ENCODE measurements at regions not wholly inside any gene's neighbourhood (a gene's known extent, or its start where the extent isn't known, plus 50 kb on each side); places are given as distances from the start of the nearest gene placed in this dataset.
"Not testable (repeated sequence)": the region's sequence is repeated elsewhere in the genome, so short reads cannot be mapped to it uniquely, and the experiment has no call there.

DNA sequence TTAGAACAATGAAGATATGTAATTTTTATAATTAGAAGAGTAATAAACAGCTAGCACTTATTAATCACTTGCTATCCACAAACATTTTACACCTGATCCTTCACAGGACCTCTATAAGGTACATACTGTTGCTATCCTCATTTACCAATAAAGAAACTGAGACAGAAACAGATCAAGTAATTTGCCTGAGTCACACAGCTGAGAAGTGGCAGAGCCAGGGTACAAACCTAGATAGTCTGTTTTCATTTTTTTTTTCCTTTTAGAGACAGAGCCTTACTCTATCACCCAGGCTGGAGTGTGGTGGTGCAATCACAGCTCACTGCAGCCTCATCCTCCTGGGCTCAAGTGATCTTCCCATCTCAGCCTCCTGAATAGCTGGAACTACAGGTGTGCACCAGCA, 71.8 kb upstream of the PTH start:
- peaks cover 9% of the 10 kb centered on the region for H3K9me3 Mint-ChIP-seq (ENCODE audit: low read depth)
- peaks cover 2% of the 10 kb centered on the region for H3K4me1 Mint-ChIP-seq (ENCODE audit: low read depth)
- DNase-seq (ENCODE audit: low spot score, unreplicated experiment) = no peak
- H3K4me3 Mint-ChIP-seq (ENCODE audit: low read depth) = no peak overlapping the region
- H3K27ac Mint-ChIP-seq = no peak overlapping the region
- no peaks in the 10 kb centered on the region for H3K27me3 Mint-ChIP-seq
- no peaks in the 10 kb centered on the region for H3K36me3 Mint-ChIP-seq (ENCODE audit: insufficient read depth)
- TF ChIP-seq CTCF (IDR thresholded peaks at IDR 0.05; ENCODE audit: unreplicated experiment) = no peak

GRCh38 chr11:13561860-13562259, 66.1 kb upstream of the PTH start:
- DNase-seq (ENCODE audit: low spot score, unreplicated experiment) = no peak
- Mint-ChIP-seq H3K27me3 (no peaks in the 10 kb centered on the region), H3K27ac (no peak overlapping the region), H3K9me3 (ENCODE audit: low read depth) (peaks cover 24% of the 10 kb centered on the region), H3K36me3 (ENCODE audit: insufficient read depth) (no peaks in the 10 kb centered on the region), H3K4me3 (ENCODE audit: low read depth) (no peak overlapping the region), H3K4me1 (ENCODE audit: low read depth) (no peaks in the 10 kb centered on the region)
- no peak for TF ChIP-seq CTCF (IDR thresholded peaks at IDR 0.05; ENCODE audit: unreplicated experiment)

DNA sequence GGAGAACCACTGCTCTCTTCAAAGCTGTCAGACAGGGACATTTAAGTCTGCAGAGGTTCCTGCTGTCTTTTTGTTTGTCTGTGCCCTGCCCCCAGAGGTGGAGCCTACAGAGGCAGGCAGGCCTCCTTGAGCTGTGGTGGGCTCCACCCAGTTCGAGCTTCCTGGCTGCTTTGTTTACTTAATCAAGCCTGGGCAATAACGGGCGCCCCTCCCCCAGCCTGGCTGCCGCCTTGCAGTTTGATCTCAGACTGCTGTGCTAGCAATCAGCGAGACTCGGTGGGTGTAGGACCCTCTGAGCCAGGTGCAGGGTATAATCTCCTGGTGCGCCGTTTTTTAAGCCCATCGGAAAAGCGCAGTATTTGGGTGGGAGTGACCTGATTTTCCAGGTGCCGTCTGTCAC, 64.5 kb upstream of the PTH start:
- H3K4me1 Mint-ChIP-seq (ENCODE audit: low read depth); H3K27ac Mint-ChIP-seq; H3K27me3 Mint-ChIP-seq; H3K36me3 Mint-ChIP-seq (ENCODE audit: insufficient read depth); H3K4me3 Mint-ChIP-seq (ENCODE audit: low read depth); DNase-seq (ENCODE audit: low spot score, unreplicated experiment): not testable (repeated sequence)
- H3K9me3 Mint-ChIP-seq (ENCODE audit: low read depth) = peaks cover 28% of the 10 kb centered on the region

GRCh38 chr11:13552784-13553183, 57.0 kb upstream of the PTH start:
- TF ChIP-seq CTCF (IDR thresholded peaks at IDR 0.05; ENCODE audit: unreplicated experiment) = no peak
- H3K27ac Mint-ChIP-seq = no peak overlapping the region
- DNase-seq (ENCODE audit: low spot score, unreplicated experiment) = no peak
- no peaks in the 10 kb centered on the region for H3K27me3 Mint-ChIP-seq
- H3K36me3 Mint-ChIP-seq (ENCODE audit: insufficient read depth) = peaks cover 3% of the 10 kb centered on the region
- H3K4me1 Mint-ChIP-seq (ENCODE audit: low read depth) = peaks cover 3% of the 10 kb centered on the region
- H3K9me3 Mint-ChIP-seq (ENCODE audit: low read depth) = peaks cover 8% of the 10 kb centered on the region
- no peak overlapping the region for H3K4me3 Mint-ChIP-seq (ENCODE audit: low read depth)

GRCh38 chr11:13551834-13552233, 56.0 kb upstream of the PTH start:
- H3K36me3 Mint-ChIP-seq (ENCODE audit: insufficient read depth) = peaks cover 4% of the 10 kb centered on the region
- TF ChIP-seq CTCF (IDR thresholded peaks at IDR 0.05; ENCODE audit: unreplicated experiment) = no peak
- H3K4me1 Mint-ChIP-seq (ENCODE audit: low read depth) = peaks cover 3% of the 10 kb centered on the region
- H3K4me3 Mint-ChIP-seq (ENCODE audit: low read depth) = no peak overlapping the region
- H3K9me3 Mint-ChIP-seq (ENCODE audit: low read depth) = peaks cover 16% of the 10 kb centered on the region
- no peak for DNase-seq (ENCODE audit: low spot score, unreplicated experiment)
- H3K27me3 Mint-ChIP-seq = no peaks in the 10 kb centered on the region
- no peak overlapping the region for H3K27ac Mint-ChIP-seq

DNA sequence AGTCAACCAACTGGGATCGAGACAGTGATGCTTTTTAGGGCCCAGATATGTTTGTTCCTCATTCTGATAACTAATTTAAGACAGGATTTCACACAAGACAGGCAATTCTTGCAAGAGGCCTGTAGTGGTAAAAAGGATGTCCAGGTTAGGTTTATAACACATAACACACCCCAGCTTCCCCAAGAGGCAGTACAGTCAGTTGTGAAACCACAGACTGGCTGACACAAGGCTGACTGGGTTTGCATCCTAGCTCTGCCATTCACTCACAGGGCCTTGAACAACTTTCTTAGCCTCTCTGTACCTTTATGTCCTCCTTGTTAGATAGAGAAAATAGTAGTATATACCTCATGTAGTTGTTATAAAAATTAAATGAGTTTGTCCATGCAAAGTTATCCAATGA, 55.0 kb upstream of the PTH start:
- Mint-ChIP-seq H3K27me3 (no peaks in the 10 kb centered on the region), H3K4me3 (ENCODE audit: low read depth) (no peak overlapping the region), H3K9me3 (ENCODE audit: low read depth) (peaks cover 21% of the 10 kb centered on the region), H3K27ac (no peak overlapping the region), H3K36me3 (ENCODE audit: insufficient read depth) (peaks cover 4% of the 10 kb centered on the region), H3K4me1 (ENCODE audit: low read depth) (peaks cover 3% of the 10 kb centered on the region)
- TF ChIP-seq CTCF (IDR thresholded peaks at IDR 0.05; ENCODE audit: unreplicated experiment) = no peak
- no peak for DNase-seq (ENCODE audit: low spot score, unreplicated experiment)

DNA sequence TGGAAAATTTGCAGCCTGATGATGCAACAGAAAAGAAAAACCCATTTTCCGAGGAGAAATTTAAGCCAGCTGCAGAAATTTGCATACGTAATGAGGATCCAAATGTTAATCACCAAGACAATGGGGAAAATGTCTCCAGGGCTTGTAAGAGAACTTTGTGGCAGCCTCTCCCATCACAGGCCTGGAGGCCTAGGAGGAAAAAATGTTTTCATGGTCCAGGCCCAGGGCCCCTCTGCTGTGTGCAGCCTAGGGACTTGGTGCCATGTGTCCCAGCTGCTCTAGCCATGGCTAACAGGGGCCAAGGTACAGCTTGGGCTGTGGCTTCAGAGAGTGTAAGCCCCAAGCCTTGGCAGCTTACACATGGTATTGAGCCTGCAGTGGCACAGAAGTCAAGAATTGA, 50.3 kb upstream of the PTH start:
- not testable (repeated sequence) for H3K27ac Mint-ChIP-seq; H3K4me1 Mint-ChIP-seq (ENCODE audit: low read depth); H3K4me3 Mint-ChIP-seq (ENCODE audit: low read depth); H3K36me3 Mint-ChIP-seq (ENCODE audit: insufficient read depth); H3K27me3 Mint-ChIP-seq; DNase-seq (ENCODE audit: low spot score, unreplicated experiment)
- peaks cover 46% of the 10 kb centered on the region for H3K9me3 Mint-ChIP-seq (ENCODE audit: low read depth)

All from progenitor cell of endocrine pancreas (in vitro differentiated cells).